Endodermal cell (in vitro differentiated cells): ENCODE measurements at regions not wholly inside any gene's neighbourhood (a gene's known extent, or its start where the extent isn't known, plus 50 kb on each side); places are given as distances from the start of the nearest gene placed in this dataset.

Source experiments
- DNase-seq: peaks from one replicate; pipeline ENCODE4 v3.0.0-alpha.2; 2017
- H3K27ac ChIP-seq: 2 replicates; pipeline ENCODE4 v1.5.1; 2013; ENCODE audit warnings: mild to moderate bottlenecking, low read depth, low read length, moderate library complexity
- H3K27me3 ChIP-seq: 2 replicates; pipeline ENCODE4 v1.6.1; 2013; ENCODE audit warnings: mild to moderate bottlenecking, low read length, moderate library complexity; ENCODE audit not compliant: insufficient read depth, control insufficient read depth, poor library complexity, severe bottlenecking
- H3K36me3 ChIP-seq: 2 replicates; pipeline ENCODE4 v1.7.0; 2013; ENCODE audit warnings: mild to moderate bottlenecking, low read length, moderate library complexity; ENCODE audit not compliant: control insufficient read depth, insufficient read depth
- H3K4me1 ChIP-seq: one replicate; pipeline ENCODE4 v1.7.0; 2013; ENCODE audit warnings: low read length; ENCODE audit not compliant: control insufficient read depth, insufficient read depth
- H3K4me3 ChIP-seq: 2 replicates; pipeline ENCODE4 v1.5.1; 2013; ENCODE audit warnings: mild to moderate bottlenecking, low read length, moderate library complexity
- H3K9ac ChIP-seq: 2 replicates; pipeline ENCODE4 v1.6.1; 2013; ENCODE audit warnings: mild to moderate bottlenecking, low read length, moderate library complexity; ENCODE audit not compliant: poor library complexity, severe bottlenecking; ENCODE audit errors: extremely low read depth
- H3K9me3 ChIP-seq: 2 replicates; pipeline ENCODE4 v1.6.1; 2013; ENCODE audit warnings: mild to moderate bottlenecking, low read length, moderate library complexity; ENCODE audit not compliant: control insufficient read depth
- H3K27ac Mint-ChIP-seq: 2 replicates; pipeline ENCODE4 v1.8.0; 2020; ENCODE audit warnings: mixed read lengths
- H3K27me3 Mint-ChIP-seq: 2 replicates; pipeline ENCODE4 v1.8.0; 2021; ENCODE audit warnings: mild to moderate bottlenecking, mixed read lengths; ENCODE audit not compliant: insufficient read depth
- H3K36me3 Mint-ChIP-seq: 2 replicates; pipeline ENCODE4 v1.8.0; 2020; ENCODE audit warnings: low read depth, mixed read lengths
- H3K4me1 Mint-ChIP-seq: 2 replicates; pipeline ENCODE4 v1.8.0; 2020; ENCODE audit warnings: mixed read lengths
- H3K4me3 Mint-ChIP-seq: 2 replicates; pipeline ENCODE4 v1.8.0; 2020; ENCODE audit warnings: mild to moderate bottlenecking, moderate library complexity, mixed read lengths
- H3K9me3 Mint-ChIP-seq: 2 replicates; pipeline ENCODE4 v1.8.0; 2020; ENCODE audit warnings: mild to moderate bottlenecking, mixed read lengths
- WGBS, 2 experiments: methylation state at CpG; one replicate each; pipeline versions ENCODE4 v1.1.5 to v1.1.7; 2013; ENCODE audit warnings: missing lambda C conversion rate in 2 of 2, mixed read lengths in 1 of 2; ENCODE audit not compliant: insufficient coverage in 1 of 2, insufficient read length in 1 of 2; 5-methylcytosine and 5-hydroxymethylcytosine counted together
- TF ChIP-seq, protein P1 (sequence below): fragments of 200-600 bp; sonication (generic); conservative IDR thresholded peaks from 2 replicates; pipeline ENCODE4 v1.5.0; 2021; ENCODE audit warnings: antibody characterized with exemption, mild to moderate bottlenecking

DNA sequence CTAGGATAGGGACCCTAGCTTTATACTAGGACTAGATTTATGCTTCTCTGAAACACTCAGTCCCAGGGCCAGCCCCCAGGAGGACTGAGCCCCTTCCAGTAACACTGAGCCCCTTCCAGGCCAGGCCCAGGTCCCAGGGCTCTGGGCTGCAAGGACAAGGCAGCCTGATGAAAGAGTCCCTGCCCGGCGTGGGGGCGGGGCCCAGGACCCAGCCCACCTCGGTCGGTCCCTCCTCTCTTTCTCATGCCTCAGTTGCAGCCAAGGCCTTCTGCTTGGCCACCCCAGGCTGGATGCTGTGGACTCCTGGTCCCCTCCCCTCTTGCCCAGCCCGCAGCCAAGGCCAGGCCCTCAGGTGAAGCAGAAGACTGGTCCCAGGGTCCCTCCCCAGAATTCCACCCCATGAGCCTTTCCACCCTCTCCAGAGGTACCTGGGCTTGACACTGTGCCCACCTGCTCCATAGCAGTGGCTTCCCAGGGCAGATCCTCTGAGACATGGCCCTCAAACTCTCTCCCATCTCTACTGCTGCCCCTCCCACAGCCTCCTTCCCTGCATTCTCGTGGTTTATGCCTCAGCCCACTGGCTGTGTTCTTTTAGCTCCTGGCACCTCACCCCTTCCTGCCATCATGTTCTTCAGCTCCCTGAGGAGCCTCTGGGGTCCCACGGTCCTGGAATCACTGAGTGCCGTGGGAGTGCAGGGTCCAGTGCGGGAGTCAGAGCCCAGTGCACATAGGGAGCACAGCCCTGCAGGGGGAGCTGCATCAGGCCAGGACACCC, 53.6 kb upstream of the C1QTNF9B start:
- 94 to 100% methylated on average over 2 to 10 of the region's 10 CpGs for WGBS, 2 experiments
- Mint-ChIP-seq H3K27ac (no peak overlapping the region), H3K9me3 (peaks cover 3% of the 10 kb centered on the region), H3K4me3 (no peak overlapping the region), H3K36me3 (no peaks in the 10 kb centered on the region), H3K27me3 (no peaks in the 10 kb centered on the region), H3K4me1 (no peaks in the 10 kb centered on the region)
- Histone ChIP-seq H3K9ac (no peak overlapping the region), H3K4me1 (no peaks in the 10 kb centered on the region), H3K9me3 (no peaks in the 10 kb centered on the region), H3K36me3 (no peaks in the 10 kb centered on the region), H3K27ac (no peak overlapping the region), H3K27me3 (no peaks in the 10 kb centered on the region), H3K4me3 (no peak overlapping the region)
- TF ChIP-seq, protein P1, sequence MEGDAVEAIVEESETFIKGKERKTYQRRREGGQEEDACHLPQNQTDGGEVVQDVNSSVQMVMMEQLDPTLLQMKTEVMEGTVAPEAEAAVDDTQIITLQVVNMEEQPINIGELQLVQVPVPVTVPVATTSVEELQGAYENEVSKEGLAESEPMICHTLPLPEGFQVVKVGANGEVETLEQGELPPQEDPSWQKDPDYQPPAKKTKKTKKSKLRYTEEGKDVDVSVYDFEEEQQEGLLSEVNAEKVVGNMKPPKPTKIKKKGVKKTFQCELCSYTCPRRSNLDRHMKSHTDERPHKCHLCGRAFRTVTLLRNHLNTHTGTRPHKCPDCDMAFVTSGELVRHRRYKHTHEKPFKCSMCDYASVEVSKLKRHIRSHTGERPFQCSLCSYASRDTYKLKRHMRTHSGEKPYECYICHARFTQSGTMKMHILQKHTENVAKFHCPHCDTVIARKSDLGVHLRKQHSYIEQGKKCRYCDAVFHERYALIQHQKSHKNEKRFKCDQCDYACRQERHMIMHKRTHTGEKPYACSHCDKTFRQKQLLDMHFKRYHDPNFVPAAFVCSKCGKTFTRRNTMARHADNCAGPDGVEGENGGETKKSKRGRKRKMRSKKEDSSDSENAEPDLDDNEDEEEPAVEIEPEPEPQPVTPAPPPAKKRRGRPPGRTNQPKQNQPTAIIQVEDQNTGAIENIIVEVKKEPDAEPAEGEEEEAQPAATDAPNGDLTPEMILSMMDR = peak; percentile 38
- no peak for DNase-seq

DNA sequence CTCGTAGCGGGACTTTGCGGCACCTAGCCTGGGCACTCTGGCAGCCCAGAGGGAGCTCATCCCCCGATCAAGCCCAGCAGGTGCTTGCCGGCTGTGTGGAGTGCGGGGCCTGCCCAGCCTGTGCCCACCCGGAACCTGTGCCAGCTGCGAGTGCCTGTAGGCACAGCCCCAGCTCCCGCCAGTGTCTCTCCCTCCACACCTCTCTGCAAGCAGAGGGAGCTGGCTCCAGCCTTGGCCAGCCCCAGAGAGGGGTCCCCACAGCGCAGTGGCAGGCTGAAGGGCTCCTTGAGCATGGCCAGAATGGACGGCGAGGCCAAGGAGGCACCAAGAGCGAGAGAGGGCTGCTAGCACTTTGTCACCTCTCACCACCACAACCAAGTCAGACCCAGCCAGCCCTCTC, 55.5 kb upstream of the C1QTNF9B start:
- H3K4me1 ChIP-seq = no peaks in the 10 kb centered on the region
- no peak overlapping the region for H3K9ac ChIP-seq
- 94 to 100% methylated on average over 4 to 13 of the region's 13 CpGs for WGBS, 2 experiments

DNA sequence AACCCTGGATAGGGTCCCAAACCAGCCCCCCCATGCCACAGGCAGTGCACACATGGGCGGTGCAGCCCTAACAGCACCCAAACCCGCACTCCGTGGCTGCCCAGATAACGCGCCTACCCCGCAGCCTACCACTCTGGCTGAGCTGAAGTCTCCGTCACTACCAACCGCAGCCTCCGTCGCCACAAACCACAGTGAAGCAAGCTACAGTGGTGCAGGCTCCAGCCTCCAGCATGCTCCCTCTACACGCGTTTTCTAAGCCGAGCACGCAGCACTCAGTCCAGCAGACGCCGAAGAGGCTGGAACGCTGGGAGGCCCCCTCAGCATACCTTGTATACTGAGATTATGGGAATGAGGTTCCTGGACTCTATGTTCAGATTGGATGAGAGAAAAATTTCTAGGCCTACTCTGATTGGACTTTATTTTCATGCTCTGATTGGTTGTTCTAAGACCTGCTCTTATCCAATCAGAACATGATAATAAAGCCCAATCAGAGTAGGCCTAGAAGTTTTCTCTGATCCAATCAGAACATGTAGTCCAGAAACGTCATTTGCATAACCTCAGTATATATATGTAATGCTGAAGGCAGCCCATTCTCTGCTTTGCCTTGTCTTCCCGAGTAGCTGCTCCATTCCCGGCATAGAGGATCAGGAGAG, 56.7 kb upstream of the C1QTNF9B start:
- no peak overlapping the region for H3K9ac ChIP-seq
- Mint-ChIP-seq H3K4me3 (no peak overlapping the region), H3K27me3 (no peaks in the 10 kb centered on the region), H3K9me3 (peaks cover 3% of the 10 kb centered on the region), H3K27ac (no peak overlapping the region), H3K4me1 (no peaks in the 10 kb centered on the region), H3K36me3 (no peaks in the 10 kb centered on the region)
- 91 to 98% methylated on average over 11 to 20 of the region's 20 CpGs for WGBS, 2 experiments
- no peaks in the 10 kb centered on the region for H3K9me3 ChIP-seq
- no peaks in the 10 kb centered on the region for H3K27me3 ChIP-seq
- no peaks in the 10 kb centered on the region for H3K4me1 ChIP-seq
- no peaks in the 10 kb centered on the region for H3K36me3 ChIP-seq
- H3K4me3 ChIP-seq = no peak overlapping the region
- TF ChIP-seq, protein P1 = no peak
- H3K27ac ChIP-seq = no peak overlapping the region
- no peak for DNase-seq

More for the DNA sequence above, 55.5 kb upstream of the C1QTNF9B start:
- Mint-ChIP-seq H3K36me3 (no peaks in the 10 kb centered on the region), H3K27me3 (no peaks in the 10 kb centered on the region), H3K4me3 (no peak overlapping the region), H3K9me3 (peaks cover 3% of the 10 kb centered on the region), H3K4me1 (no peaks in the 10 kb centered on the region), H3K27ac (no peak overlapping the region)
- Histone ChIP-seq H3K4me3 (no peak overlapping the region), H3K27me3 (no peaks in the 10 kb centered on the region), H3K36me3 (no peaks in the 10 kb centered on the region), H3K9me3 (no peaks in the 10 kb centered on the region), H3K27ac (no peak overlapping the region)
- DNase-seq = no peak
- TF ChIP-seq, protein P1 = no peak
